Islet precursor cell (in vitro differentiated cells): ENCODE measurements at regions not wholly inside any gene's neighbourhood (a gene's known extent, or its start where the extent isn't known, plus 50 kb on each side); places are given as distances from the start of the nearest gene placed in this dataset.
A peak's percentile ranks its signal among the peaks of the same experiment; 100 is the strongest.

ENCODE experiments used
- DNase-seq: peaks from one replicate; pipeline ENCODE4 v3.0.0-alpha.2; 2018

DNA sequence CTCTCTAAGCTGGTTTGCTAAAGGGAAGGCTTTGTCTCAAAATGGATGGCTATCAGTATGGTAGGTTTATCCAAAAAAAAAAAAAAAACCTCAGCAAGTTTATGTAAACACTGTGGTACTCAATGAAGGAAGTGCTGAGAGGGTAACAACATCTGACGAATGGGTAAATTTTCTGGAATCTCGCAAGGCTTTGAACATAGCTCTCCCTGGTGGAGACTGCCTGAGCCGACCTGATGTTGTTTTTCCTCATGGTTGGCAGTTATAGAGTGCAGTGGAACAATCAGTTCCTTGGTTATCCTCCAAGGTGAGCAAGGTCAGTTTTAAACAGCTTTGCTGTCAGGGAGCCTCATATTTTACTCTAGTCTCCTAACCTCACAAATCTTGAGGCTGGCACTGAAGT, 94.6 kb downstream of the ZPLD1 start:
- peak; percentile 60 for DNase-seq

DNA sequence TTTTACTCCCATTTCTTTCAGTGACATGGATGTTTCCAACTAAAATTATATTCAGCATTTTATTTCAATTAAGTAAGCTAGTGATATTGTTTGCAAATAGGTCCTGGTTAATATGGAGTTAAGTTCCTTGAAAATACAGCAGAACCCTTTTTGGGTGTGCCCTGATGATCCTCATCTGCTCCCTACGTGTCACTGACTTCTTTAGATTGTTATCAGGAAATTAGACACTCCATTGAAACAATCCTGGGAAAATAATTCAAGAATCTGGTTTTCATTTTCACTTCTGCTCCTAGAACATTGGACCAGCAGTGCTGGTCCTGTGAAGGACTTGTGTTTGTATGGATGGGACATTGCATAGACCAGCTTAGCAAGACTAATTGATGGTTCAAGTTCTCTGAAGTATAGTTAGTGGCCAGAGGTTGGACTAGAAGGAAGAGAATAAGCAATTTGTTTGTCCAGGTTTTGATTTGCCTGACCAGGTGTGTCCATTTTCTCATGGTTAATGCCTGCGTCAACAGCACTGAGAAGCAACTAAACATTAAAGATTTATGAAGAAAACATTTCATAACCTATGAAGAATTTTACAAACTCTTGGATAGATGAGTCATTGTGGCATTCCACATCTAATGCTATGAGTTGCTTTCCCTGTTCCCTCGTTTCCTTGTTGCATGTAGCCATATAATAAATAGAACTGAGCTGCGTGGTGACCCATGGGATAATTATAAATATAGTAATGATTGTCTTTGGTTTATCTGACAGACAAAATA, 95.8 kb downstream of the ZPLD1 start:
- DNase-seq: no peak

DNA sequence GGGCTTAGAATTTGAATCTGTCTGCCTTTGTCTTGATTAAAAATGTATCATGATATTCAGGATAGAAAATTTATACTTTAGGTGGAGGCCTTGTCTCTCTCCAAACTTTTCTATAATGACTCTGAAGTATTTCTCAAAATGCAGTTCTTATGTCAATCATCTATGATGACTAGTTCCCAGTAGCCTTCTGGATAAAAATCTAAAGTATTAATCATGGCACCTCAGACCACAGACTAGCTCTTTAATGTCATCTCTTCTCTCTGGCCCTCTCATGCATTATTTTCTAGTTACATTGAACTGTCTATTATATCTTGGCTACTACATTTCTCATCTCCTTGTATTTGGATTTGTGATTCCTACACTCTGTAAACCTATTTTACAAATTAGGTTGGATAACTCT, 96.9 kb downstream of the ZPLD1 start:
- DNase-seq: no peak

DNA sequence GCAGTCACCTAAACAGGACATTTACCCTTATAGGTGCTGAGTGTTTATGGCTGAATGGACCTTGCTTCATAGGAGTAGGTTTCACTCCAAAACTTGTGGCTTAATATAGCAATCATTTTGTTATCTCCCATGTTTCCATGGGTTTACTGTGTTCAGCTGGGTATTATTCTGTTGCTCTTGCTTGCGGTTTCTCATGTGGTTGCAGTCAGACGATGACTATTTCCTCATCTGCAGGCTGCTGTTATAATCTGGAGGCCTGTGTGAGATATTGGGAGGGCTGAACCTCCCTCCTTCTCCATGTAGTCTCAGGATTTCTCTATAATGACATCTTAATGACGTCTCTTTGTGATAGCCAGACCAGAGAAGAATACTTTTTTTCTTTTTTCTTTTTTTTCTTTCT, 98.1 kb downstream of the ZPLD1 start:
- no peak for DNase-seq

DNA sequence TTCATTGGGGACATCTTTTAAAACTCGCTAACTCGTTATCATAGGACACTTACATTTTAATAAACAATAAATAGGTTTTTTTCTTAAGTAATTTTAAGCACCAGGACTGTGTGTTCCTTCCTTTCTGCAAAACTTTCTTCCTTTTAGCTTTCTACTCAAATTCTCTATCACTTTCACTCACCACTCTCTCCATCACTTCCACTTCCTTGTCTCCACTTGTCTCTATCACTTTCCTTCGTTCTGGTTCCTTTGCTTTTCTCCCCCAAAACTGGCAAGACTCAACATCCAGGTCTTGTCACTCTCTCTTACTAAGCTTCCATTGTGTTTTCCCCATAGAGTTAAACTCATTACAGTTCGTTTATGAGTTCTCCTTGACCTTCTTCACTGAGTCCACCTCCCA, 99.0 kb downstream of the ZPLD1 start:
- DNase-seq: no peak

DNA sequence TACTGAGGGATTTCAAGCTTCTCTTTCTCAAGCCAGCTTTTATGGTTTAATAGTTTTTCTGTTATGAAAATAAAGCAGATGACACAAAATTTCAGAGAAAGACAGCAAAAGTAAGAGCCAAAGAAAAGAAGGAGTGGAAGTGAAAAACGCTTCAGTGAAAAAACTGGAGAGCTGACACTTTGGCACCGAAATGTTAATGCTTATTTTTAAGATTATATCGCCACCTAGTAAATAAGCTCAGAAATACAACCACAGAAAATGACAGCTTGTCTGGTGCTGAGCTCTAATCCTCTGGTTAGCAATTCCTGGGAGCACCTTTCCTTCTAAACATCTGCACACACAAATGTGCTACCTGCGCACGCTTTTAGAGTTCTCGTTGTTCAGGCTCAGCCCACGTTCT, 101.6 kb downstream of the ZPLD1 start:
- no peak for DNase-seq

DNA sequence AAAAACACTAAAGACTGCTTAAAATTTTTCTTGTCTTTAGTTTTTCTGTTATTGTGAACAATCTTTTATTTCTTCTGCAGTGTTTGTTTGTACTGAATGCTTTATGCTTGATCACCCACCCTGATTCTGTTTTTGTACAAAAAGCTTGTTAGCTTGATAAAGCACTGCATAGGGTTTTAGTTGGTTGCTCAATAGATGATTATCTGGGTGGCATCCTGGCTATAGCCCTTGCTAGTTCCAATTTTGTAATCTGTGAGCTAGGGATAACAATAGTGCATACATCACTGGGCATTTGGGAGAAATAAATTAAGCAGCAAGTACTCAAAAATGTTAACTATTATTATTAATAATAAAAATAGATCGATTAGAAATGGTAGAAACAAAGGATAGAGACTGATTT, 102.3 kb downstream of the ZPLD1 start:
- no peak for DNase-seq

DNA sequence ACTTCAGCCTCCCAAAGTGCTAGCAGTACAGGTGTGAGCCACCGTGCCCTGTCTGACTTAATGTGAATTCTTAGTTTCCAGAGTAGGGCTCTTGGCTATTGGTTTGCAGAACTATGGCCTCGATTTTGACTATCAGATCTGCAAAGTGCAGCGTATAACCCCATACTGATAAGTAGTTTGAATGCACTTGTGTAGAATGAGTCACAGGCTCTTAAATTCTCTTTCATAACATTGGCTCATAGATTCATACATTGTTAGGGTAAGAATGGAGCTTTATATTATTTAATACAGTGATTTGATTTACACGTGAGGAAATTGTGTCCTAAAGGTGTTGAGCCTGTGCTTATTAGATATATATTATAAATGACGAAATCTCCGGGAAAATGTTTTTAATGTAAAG, 109.9 kb downstream of the ZPLD1 start:
- no peak for DNase-seq

DNA sequence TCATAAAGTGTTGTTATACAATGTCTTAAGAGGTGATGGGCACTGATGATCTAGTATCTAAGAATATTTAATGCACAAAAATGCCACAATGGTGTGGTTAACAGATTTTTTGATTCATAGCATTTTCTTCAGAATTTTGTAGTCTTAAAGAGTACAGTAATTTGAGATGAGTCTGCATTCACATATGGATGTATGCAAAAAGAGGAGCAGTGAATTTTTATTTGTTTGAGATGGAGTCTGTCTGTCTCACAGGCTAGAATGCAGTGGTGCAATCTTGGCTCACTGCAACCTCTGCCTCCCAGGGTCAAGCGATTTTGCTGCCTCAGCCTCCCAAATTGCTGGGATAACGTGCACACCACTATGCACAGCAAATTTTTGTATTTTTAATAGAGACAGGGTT, 110.5 kb downstream of the ZPLD1 start:
- DNase-seq: no peak

DNA sequence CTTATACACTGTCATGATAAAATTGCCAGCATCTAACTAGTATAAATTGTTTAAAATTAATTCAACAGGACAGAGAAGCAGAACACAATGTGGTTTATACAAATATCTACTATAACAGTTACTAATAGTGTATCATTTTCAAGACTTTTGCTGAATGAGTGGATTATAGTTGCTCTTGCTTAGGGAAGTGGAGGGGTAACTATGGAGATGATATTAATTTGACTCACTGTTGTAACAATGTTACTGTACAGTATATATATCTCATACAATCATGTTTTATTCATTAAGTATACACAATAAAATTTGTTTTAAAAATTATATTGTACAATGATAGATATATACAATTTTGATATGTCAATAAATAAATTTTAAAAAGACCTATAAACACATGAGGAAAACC, 119.1 kb downstream of the ZPLD1 start:
- DNase-seq: no peak

DNA sequence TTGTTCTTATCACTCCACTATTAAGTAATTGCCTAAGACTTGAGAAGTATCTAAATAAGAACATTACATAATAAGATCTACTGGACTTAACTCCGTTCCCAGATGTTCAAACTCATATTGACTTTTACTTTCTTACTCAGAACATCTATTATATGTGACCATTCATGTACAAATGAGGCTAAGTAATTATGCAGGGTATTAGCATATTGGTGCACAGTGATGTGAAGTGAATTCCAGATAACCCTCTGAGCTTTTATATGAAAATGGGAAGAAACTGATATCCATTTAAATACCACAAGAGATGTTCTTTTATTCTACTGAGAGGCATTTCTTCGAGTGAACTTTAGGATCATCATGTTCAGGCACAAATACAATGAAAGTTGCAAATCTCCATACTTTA, 135.7 kb downstream of the ZPLD1 start:
- DNase-seq: no peak

DNA sequence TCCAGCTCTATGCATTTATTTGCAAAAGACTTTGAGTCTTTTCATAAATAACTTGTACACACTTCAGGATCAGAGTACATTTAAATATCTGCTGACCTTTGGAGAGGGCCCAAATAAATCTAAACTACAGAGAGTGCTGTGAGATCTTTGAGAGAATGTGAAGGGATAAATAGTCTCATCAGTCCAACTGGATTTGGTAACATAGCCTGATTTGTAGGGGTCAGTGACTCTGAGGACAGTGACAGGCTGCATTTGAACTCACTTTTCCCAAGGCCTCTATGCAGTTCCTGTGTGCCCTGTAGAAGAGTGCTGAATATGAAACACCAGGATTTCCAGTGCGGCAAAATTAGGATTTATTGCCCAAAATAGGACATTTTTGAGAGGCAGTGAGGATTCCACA, 136.2 kb downstream of the ZPLD1 start:
- no peak for DNase-seq

DNA sequence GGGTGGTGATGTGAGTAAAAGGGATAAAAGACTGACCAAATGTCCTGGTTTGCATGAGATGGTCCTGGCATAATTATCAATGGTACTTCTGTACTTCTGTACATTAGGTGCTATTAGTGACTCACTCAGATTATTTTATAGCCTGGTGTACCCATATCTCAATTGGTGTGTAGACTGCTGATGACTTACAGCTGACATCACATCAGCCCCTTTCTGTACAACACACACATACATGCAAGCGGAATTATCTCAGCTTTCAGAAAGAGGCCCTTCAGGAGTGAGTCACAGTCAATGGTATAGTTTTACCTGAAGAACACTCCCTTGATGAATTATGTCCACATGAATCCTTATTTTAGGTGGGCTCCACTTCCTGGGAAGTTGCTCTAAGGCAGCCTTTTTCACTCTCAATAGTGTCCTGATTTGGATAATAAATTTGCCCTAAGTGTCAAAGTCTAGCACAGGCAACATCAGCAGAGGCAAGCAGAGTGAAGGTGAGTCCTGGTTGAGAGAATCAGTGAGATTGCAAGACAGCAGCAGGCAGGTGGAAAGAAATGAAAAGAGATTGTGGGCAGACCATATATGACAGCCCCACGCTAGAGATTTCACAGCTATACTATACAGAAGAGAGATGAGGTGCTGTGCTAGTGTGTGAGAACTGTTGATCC, 137.0 kb downstream of the ZPLD1 start:
- no peak for DNase-seq

DNA sequence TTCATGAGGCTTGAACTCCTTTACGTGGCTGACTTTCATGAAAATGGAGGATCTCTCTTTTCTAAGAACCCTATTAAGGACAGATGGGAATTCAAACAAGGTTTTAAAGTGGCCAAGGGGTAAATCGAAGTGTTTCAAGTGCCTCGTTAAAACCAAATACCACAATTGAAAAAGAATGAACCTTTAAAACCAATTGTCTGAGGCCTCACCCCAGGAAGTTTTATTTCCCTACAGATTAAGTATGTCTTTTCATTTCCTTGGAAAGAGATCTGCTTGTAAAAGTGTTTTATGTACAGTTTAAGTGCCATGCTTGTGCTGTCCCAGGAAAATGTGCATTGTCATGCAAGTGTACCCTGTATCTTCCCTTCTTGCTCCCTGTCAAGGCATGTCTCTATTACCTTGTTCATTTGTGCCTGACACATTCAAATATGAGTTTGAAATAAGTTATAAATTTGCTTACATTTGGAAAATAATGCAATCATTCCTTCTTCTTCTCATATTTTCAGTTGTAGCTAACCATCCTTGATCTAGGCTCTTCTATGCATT, 138.7 kb downstream of the ZPLD1 start:
- no peak for DNase-seq

DNA sequence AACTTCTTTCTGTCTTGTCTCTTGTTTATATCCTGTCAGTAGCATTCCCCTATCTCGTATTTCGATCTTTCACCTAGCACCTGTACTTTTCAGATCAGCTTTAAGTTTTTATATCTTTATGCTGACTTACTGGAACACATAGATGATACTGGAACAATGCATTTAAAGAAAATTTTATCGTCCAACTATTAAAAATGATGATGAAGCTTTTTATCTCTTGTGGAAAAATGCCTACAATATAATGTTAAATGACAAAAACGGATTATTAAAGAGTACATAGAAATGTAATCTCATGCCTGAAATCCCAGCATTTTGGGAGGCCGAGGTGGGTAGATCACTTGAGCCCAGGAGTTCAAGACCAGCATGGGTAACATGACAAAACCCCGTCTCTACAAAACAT, 139.5 kb downstream of the ZPLD1 start:
- no peak for DNase-seq

DNA sequence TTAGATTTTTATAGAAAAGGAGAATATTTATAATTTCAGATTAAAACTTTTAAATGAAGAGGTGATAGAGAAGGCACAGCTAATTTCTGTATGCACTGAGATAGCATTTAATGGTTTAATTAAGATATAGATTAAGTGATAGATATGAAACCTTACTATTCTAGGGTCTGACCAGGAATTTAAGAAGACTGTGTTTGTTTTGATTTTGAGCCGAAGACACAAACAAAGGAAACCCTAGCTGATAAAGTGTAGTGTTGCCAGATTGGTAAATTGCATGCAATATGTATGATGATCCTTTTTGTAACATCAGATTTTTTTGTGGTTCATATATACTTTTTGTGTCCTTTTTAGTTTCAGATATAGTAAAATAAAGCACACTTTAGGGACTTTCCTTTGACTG, 141.8 kb downstream of the ZPLD1 start:
- DNase-seq: no peak

DNA sequence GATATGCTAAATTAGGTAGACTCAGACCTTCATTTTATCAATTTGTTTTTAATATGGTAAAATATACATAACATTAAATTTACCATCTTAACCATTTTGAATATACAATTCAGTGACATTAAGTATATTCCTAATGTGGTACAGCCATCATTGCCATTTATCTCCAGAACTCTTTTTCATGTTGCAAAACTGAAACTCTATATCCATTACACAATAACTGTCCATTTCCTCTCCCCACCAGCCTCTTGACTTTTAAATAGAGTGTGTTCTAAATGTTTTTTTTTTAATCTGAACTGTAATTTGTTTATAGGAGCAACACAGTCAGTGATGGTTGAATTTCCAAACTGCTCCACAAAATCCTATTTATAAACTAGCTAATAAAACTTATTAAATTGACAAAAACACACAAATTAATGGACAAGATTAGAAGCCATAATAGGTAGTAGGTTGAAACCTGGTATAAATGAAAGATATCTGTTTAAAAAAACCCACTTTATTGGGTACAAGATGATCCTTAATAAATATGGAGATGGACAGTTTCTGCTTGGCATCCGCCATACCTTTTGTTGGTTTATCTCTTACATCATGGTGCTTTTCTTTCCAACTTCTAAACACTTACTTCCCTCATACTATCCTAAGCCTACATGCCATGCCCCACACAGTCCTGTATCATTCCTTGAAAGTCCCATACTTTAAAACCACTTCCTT, 142.4 kb downstream of the ZPLD1 start:
- no peak for DNase-seq

DNA sequence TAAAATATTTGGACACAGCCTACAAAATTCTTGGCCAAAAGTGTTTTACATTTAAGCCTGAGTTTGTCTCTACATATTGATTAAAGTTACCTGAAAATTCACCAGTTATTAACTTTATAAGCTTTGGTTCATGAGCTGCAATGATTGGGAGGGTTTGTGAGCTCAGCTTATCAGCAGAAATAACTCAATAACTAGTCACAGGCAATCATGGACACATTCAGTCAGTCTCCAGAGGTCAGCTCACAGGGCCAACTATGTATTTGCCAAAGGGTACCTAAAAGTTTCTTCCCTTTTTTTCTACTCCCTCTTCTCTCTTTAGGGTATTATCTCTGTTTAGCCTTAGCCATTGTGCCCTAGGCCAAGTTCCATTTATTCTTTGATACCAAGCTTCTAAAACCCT, 145.9 kb downstream of the ZPLD1 start:
- DNase-seq: no peak

DNA sequence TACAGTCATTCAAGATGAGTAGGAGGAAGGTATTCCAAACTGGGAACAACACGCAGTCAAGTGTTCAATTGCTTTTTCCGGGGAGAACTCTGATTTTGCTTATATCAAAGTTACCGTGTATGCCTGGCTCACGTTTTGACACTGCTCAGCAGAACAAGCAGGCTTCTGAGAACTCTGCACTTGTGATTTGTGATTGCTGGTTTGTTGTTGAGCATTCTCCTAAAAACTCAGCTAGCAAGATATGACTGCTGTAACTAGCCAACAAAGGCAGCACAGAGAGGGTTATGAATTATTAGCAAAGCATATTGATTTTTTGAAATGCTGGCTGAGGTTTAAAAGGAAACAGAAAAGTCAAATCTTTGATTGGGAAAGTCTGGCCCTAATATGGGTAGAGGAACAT, 151.7 kb downstream of the ZPLD1 start:
- no peak for DNase-seq

DNA sequence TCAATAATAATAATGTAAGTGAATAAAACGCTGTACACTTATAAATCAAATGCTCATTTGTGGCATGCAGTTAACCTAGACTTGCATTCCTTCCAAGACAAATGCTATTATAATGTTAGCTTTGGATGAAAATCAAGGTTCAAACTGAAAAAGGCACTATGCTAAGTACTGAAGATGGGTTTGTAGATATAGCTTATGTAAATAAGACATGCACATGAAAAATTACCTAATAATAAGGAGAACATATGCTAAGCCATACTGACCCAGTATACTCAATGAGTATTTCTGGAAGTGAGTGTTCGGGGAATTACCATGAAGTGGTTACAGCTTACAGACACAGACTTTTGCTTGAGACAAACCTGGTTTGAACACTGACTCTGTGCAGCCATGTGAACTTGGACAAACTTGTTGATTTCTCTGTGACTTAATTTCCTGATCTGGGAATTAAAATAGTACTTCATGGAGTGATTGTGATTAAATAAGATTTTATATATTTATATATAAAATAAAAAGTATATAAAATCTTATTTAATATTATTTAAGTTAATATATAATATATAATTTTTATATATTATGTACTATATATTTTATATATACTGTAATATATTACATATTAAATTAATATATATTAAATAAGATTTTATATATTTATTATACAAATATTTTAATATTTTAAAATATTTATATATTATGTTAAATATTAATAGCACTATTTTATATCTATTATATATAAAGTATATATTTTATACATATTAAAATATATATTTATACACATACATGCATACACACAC, 159.2 kb downstream of the ZPLD1 start:
- no peak for DNase-seq

DNA sequence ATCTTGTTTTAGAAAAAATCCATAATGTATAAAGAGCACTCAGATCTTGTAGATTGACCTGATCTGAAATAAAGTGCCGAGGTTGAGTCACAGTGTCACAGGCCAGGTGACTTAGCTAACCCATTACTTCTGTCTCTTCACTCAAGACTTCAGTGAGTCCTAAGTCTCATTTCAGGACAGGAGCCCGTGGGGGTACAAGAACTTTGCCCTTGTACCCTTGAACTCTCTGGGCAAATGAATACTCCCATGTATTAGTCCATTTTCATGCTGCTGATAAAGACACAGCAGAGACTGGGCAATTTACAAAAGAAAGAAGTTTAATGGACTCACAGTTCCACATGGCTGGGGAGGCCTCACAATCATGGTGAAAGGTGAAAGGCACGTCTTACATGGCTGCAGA, 160.2 kb downstream of the ZPLD1 start:
- DNase-seq: no peak

DNA sequence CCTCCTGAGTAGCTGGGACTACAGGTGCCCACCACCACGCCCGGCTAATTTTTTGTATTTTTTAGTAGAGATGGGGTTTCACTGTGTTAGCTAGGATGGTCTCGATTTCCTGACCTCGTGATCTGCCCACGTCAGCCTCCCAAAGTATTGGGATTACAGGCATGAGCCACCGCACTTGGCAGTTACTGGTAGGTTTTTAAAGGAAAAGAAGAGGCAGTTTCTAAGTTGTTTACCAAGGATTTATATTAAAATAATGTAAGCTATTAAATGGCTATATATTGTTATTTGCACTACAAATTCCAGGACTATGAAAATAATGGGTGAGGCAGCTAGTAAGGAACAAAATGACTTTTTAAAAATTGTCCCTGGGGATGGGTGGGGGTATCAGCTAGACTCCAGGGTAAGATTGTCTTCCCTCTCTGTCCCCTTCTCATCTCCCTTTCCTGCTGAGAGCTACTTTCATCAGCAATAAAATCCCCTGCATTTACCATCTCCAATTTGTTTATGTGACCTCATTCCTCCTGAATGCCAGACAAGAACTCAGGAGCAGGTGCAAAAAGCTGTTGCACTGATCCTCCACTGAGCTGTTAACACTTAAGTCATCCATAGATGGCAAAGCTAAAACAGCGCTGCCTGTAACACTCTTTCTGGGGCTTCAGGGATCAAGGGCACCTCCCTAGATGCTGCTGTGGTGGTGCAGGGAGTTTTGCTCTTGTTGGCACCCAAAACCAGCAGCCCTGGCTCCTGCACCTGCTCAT, 165.2 kb downstream of the ZPLD1 start:
- no peak for DNase-seq
